G401.6 (cell line): ENCODE measurements at regions not wholly inside any gene's neighbourhood (a gene's known extent, or its start where the extent isn't known, plus 50 kb on each side); places are given as distances from the start of the nearest gene placed in this dataset.
"Not testable (repeated sequence)": the region's sequence is repeated elsewhere in the genome, so short reads cannot be mapped to it uniquely, and the experiment has no call there.

Source experiments
- FAIRE-seq: peaks from 2 replicates; lab custom pipeline; 2012; peaks lifted over from hg19 to GRCh38; lab: Jason Lieb, UNC

- no peak for FAIRE-seq
These were observed 55.2 kb downstream of the RPL22L1 start for GRCh38 chr3:170814822-170815221.

GRCh38 chr3:170813266-170813665 lies 56.7 kb downstream of the RPL22L1 start:
- no peak for FAIRE-seq

DNA sequence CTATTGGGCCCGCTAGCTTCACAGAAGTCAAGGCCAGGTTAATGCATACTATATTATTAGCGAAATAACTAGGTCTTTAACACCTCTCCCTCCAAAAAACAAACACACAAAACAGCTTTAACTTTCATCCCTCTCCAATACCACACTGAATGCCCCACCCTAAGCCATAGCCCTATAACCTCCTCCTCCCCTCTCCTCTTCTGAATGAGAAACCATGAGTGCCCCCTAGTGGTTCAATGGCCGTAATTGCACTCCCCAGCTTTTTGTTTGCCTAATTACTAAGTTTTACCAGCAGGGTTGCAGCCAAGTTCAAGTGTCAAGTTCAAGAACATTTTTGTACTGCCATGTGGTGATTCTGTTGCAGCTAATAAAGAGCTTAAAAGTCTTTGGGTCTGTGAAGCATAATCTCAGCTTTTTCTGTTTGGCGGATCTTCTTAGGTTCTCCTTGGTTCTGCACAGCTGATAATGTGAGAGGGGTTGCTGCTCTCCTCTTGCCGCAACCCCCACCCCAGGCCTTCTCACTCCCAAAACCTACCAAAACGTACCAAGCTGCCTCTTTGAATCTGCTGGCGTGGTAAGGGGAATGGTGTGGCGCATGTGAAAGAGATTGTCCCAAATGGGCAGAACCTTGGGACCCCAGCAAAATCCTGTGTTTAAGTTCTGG lies 57.9 kb downstream of the RPL22L1 start:
- peak; percentile 95 for FAIRE-seq

- FAIRE-seq = no peak
These were observed 58.5 kb downstream of the RPL22L1 start for GRCh38 chr3:170811515-170811914.

- FAIRE-seq = peak; percentile 28
These were observed 60.0 kb downstream of the RPL22L1 start for GRCh38 chr3:170809975-170810357.

- FAIRE-seq = peak; percentile 52
These were observed 60.7 kb downstream of the RPL22L1 start for GRCh38 chr3:170809007-170809974.

GRCh38 chr3:170808041-170808440 lies 62.0 kb downstream of the RPL22L1 start:
- FAIRE-seq = no peak

GRCh38 chr3:170806676-170807075 lies 63.3 kb downstream of the RPL22L1 start:
- FAIRE-seq = no peak

- FAIRE-seq = no peak
These were observed 63.9 kb downstream of the RPL22L1 start for GRCh38 chr3:170806141-170806540.

DNA sequence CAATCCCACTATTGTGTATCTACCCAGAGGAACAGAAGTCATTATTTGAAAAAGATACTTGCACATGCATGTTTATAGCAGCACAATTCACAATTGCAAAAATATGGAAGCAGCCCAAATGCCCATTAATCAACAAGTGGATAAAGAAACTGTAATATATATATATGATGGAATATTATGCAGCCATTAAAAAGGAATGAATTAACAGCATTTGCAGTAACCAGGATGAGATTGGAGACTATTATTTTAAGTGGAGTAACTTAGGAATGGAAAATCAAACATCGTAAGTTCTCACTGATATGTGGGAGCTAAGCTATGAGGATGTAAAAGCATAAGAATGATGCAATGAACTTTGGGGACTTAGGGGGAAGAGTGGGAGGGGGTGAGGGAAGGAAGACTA lies 64.7 kb downstream of the RPL22L1 start:
- not testable (repeated sequence) for FAIRE-seq

- peak; percentile 30 for FAIRE-seq
These were observed 65.4 kb downstream of the RPL22L1 start for GRCh38 chr3:170804634-170805033.

DNA sequence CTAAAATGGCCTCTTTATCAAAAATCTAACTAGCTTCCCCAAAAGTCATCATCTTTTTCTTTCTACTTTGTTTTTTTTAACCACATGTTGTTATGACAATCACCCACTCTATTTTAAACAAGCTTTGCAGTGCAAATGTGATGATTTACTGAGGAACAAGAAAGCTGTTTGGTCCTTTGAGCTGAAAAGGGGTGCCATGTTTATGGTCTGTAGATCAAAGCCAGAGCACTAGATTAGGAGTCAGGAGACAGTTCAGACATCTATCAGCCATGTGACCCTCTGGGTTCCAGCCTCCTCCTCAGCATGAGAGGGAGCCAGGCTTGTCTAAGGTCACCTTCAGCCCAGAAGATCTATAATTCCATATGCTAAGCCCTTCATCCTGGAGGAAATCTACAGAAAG lies 65.9 kb downstream of the RPL22L1 start:
- FAIRE-seq = no peak

DNA sequence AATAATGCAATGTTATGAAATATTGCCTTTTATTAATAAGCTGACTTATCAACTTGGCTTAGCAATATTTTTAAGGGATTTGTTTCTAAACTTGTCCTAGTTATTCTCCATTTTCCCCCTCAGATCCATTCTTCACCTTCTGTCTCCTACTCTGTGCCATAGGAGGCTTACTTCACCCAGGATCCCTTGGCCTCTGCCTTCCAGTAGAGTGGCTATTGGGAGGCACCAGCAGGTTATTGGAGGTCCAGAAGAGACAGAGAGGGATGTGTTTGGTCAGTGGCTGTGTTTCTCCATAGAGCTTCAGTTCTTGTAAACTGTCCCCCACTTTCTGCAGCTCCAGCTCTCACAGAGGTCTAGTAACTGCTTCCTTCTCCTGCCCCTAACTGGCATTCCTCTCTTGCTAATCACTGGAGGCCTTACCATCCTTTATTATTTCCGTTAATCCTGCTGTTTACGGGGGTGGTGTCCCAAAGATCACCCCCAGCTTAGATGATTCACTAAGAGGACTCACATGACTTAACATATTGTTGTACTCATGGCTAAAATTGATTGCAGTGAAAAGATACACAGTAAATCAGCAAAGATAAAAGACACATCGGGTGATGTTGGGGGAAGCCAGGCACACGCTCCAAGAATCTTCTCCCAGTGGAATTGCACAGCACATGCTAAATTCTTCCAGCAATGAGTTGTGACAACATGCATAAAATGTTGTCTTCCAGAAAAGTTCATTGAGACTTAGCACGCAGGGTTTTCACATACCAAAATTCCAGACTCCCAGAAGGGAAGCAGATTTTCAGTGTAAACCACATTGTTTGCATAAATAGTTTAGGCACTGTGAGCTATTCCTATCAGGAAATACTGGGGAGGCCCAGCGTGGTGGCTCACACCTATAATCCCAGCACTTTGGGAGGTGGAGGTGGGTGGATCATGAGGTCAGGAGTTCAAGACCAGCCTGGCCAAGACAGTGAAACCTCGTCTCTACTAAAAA lies 67.5 kb downstream of the RPL22L1 start:
- peak; percentile 97 for FAIRE-seq

DNA sequence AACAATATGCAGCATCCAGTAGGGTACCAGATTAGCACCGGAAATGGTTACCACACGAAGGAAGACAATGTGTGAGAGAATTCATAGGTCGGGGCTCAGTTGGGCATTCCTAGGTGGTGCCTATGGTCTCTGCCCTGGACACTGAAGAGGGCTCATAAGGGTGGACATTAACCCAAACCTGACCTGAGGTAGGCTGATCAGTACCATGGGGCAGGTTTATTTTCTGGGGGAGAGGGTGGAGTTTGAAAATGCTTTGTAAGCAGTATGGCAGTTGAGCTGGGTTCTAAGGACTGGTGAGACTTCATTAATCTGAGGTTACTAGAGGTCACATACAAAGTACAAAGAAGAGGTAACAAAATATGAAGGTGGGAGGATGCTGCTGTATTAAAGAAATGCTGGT lies 68.4 kb downstream of the RPL22L1 start:
- no peak for FAIRE-seq

DNA sequence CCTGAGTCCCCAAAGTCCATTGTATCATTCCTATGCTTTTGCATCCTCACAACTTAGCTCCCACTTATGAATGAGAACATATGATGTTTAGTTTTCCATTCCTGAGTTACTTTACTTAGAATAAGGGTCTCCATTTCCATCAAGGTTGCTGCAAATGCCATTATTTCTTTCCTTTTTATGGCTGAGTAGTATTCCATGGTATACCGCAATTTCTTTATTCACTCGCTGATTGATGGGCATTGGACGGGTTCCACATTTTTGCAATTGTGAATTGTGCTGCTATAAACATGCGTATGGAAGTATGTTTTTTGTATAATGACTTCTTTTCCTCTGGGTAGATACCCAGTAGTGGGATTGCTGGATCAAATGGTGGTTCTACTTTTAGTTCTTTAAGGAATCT lies 69.7 kb downstream of the RPL22L1 start:
- not testable (repeated sequence) for FAIRE-seq

DNA sequence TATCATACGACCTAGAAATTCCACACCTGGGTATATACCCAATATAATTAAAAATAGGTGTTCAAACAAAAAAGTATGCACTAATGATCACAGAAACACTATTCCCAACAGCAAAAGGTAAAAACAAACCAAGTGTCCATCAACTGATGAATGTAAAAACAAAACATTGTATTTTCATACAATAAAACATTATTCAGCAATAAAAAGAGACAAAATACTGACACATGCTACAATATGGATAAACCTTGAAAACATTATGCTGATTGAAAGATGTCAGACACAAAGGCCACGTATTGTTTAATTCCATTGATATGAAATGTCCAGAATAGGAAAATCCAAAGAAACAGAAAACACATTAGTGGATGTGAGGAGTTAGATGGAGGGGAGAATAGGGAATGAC lies 71.0 kb downstream of the RPL22L1 start:
- FAIRE-seq = no peak

DNA sequence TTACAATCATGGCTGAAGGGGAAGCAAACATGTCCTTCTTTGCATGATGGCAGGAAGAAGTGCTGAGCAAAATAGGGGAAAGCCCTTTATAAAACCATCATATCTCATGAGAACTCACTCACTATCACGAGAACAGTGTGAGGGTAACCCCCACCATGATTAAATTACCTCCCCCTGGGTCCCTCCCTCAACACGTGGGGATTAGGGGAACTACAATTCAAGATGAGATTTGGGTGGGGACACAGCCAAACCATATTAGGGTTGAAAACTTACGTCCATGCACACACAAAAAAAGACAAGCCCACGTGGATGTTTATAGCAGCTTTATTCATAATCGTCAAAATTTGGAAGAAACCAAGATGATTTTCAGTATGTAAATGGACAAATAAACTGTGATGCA lies 72.3 kb downstream of the RPL22L1 start:
- FAIRE-seq = no peak

GRCh38 chr3:170792471-170792870 lies 77.5 kb downstream of the RPL22L1 start:
- no peak for FAIRE-seq

DNA sequence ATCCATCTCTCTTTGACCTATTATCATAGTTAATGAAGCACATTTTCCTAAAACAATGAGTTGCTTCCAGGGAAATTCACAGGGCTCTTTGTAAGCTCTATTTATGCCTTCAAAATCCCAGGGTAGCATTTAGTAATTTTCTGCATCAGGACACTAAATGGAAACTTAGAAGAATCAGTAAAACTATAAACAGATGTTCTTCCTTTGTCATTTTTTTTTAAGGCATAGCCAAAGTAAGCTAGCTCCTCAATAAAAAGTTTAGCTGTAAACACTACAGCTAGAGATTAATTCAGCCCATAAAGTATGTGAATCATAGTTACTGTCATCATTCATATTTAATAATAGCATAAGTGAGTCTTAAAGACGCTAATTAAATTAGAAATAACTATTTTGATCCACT lies 79.3 kb downstream of the RPL22L1 start:
- FAIRE-seq = no peak

DNA sequence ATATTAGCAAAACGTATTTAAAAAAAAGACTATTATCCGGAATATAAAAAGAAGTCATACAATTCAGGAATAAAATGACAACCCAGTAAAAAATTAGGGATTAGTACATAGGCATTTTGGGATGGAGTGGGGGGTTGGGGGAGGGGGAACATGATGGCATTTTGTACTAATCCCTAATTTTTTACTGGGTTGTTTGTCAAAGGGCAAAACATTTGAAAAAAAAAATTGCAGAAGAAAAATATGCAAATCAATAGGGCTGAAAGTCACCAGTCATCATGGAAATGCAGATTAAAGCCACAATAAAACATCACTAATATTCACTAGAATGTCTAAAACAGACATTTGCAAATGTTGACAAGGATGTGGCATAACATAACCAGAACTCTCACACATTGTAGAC lies 82.5 kb downstream of the RPL22L1 start:
- FAIRE-seq = no peak

DNA sequence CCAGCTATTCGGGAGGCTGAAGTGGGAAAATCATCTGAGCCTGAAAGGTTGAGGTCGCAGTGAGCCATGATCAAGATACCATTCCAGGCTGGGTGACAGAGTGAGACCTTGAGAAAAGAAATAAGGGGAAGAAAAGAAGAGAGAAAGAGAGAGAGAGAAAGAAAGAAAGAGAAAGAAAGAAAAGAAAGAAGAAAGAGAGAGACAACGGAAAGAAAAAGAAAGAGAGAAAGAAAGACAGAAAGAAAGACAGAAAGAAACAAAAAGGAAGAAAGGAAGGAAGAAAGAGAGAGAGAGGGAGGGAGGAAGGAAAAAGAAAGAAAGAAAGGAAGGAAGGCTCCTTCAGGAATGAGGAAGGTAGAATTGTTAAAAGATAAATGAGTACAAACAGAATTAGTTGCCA lies 84.5 kb downstream of the RPL22L1 start:
- FAIRE-seq = no peak

GRCh38 chr3:170784406-170784805 lies 85.6 kb downstream of the RPL22L1 start:
- no peak for FAIRE-seq
